Liver (tissue), 3 donors: ENCODE measurements at regions not wholly inside any gene's neighbourhood (a gene's known extent, or its start where the extent isn't known, plus 50 kb on each side); places are given as distances from the start of the nearest gene placed in this dataset.

Experiments
- ATF3 ChIP-seq: IDR thresholded peaks from 2 replicates; pipeline ENCODE4 v1.6.1; 2016; ENCODE audit warnings: antibody characterized with exemption
- CTCF ChIP-seq: fragments of 150-350 bp; IDR thresholded peaks from 2 replicates; pipeline ENCODE4 v1.5.1; 2017; ENCODE audit warnings: improper control_type of control experiment, low read depth, low read length; ENCODE audit not compliant: missing input control
- EGR1 ChIP-seq, 2 donors: IDR thresholded peaks; 2 replicates each; pipeline ENCODE4 v1.6.1; 2016 to 2018; ENCODE audit warnings: antibody characterized with exemption in 2 of 2, low read depth in 2 of 2
- FOXA1 ChIP-seq: IDR thresholded peaks from 2 replicates; pipeline ENCODE4 v1.6.1; 2016; ENCODE audit warnings: antibody characterized with exemption
- GABPA ChIP-seq, 2 donors: IDR thresholded peaks in 1 of 2; conservative IDR thresholded peaks in 1 of 2; 2 replicates each; pipeline ENCODE4 v1.6.1; 2016; ENCODE audit warnings: antibody characterized with exemption in 2 of 2, mild to moderate bottlenecking in 1 of 2, moderate library complexity in 1 of 2
- JUND ChIP-seq, 2 donors: IDR thresholded peaks; 2 replicates each; pipeline ENCODE4 v1.6.1; 2016; ENCODE audit warnings: antibody characterized with exemption in 2 of 2
- MAX ChIP-seq: IDR thresholded peaks from 2 replicates; pipeline ENCODE4 v1.6.1; 2016; ENCODE audit warnings: antibody characterized with exemption
- RAD21 ChIP-seq, 2 donors: IDR thresholded peaks; 2 replicates each; pipeline ENCODE4 v1.6.1; 2016; ENCODE audit warnings: antibody characterized with exemption in 2 of 2, mild to moderate bottlenecking in 2 of 2
- TAF1 ChIP-seq: conservative IDR thresholded peaks from 2 replicates; pipeline ENCODE4 v1.6.1; 2016; ENCODE audit warnings: antibody characterized with exemption, mild to moderate bottlenecking
- YY1 ChIP-seq: IDR thresholded peaks from 2 replicates; pipeline ENCODE4 v1.6.1; 2016; ENCODE audit warnings: antibody characterized with exemption, mild to moderate bottlenecking
- donor health status: healthy.
- donor health status: healthy.

- TF ChIP-seq CTCF (no peak), TAF1 (no peak), FOXA1 (no peak), GABPA (IDR thresholded peaks at IDR 0.05 in 1 of 2, conservative IDR thresholded peaks at IDR 0.05 in 1 of 2) (no peak), ATF3 (no peak), MAX (no peak), RAD21 (IDR thresholded peaks at IDR 0.05) (no peak), JUND (IDR thresholded peaks at IDR 0.05) (no peak), YY1 (no peak), EGR1 (IDR thresholded peaks at IDR 0.05; ENCODE audit: low read depth in 2 of 2) (no peak)
Observed at GRCh38 chr10:123521556-123521955, 144.6 kb upstream of the GPR26 start.
